ENCODE measurements at regions not wholly inside any gene's neighbourhood (a gene's known extent, or its start where the extent isn't known, plus 50 kb on each side); places are given as distances from the start of the nearest gene placed in this dataset.

DNA sequence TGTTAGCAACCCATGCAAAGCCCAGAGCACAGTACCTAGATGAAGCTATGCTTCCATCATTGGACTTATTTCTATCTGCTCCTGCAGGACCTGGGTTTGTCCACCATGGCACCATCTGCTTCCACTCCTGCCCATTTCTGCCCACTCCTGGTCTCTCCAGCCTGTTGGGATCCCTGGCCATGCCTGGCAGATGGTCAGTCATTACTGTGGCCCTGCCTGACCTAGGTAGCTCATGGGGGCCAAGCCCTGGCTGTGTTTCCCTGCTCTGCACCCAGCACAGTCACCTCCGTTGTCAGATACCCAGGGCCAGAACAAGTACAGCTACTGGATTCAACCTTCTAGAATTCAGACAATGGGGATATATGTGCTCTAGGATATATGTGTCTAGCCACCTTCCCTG is 185.8 kb upstream of the TLE3 start:
- no peak for TF ChIP-seq CTCF (IDR thresholded peaks at IDR 0.05; ENCODE audit: low read depth, low read length, missing control alignments)
- no peak overlapping the region for H3K4me3 ChIP-seq (replicated peaks; ENCODE audit: low read depth, low read length)
- no peak for DNase-seq (ENCODE audit: extremely low read depth, low read depth)

- TF ChIP-seq CTCF (IDR thresholded peaks at IDR 0.05; ENCODE audit: low read depth, low read length, missing control alignments) = no peak
- no peak for DNase-seq (ENCODE audit: extremely low read depth, low read depth)
- no peak overlapping the region for H3K4me3 ChIP-seq (replicated peaks; ENCODE audit: low read depth, low read length)
Measured at GRCh38 chr15:70281811-70282307, 184.1 kb upstream of the TLE3 start.

GRCh38 chr15:70281261-70281810 is 183.6 kb upstream of the TLE3 start:
- no peak for DNase-seq (ENCODE audit: extremely low read depth, low read depth)

GRCh38 chr15:70280781-70281180 is 183.1 kb upstream of the TLE3 start:
- no peak for TF ChIP-seq CTCF (IDR thresholded peaks at IDR 0.05; ENCODE audit: low read depth, low read length, missing control alignments)
- DNase-seq (ENCODE audit: extremely low read depth, low read depth) = no peak
- no peak overlapping the region for H3K4me3 ChIP-seq (replicated peaks; ENCODE audit: low read depth, low read length)

More at GRCh38 chr15:70281261-70281810, 183.6 kb upstream of the TLE3 start:
- no peak for TF ChIP-seq CTCF (IDR thresholded peaks at IDR 0.05; ENCODE audit: low read depth, low read length, missing control alignments)
- no peak overlapping the region for H3K4me3 ChIP-seq (replicated peaks; ENCODE audit: low read depth, low read length)

DNA sequence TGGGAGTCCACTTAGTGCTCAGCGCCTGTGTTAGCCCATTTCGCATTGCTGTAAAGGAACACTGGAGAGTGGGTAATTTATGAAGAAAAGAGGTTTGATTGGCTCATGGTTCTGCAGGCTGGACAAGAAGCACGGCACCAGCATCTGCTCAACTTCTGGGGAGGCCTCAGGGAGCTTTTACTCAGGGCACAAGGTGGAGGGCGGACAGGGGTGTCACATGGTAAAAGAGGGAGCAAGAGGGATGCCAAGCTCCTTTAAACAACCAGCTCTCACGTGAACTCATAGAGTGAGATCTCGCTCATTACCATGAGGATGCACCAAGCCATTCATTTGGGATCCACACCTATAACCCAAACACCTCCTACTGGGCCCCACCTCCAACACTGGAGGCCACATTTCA is 181.4 kb upstream of the TLE3 start:
- DNase-seq (ENCODE audit: extremely low read depth, low read depth) = no peak
- H3K4me3 ChIP-seq (replicated peaks; ENCODE audit: low read depth, low read length) = no peak overlapping the region
- no peak for TF ChIP-seq CTCF (IDR thresholded peaks at IDR 0.05; ENCODE audit: low read depth, low read length, missing control alignments)

GRCh38 chr15:70278644-70279043 is 180.9 kb upstream of the TLE3 start:
- H3K4me3 ChIP-seq (replicated peaks; ENCODE audit: low read depth, low read length) = no peak overlapping the region
- TF ChIP-seq CTCF (IDR thresholded peaks at IDR 0.05; ENCODE audit: low read depth, low read length, missing control alignments) = no peak
- DNase-seq (ENCODE audit: extremely low read depth, low read depth) = no peak

DNA sequence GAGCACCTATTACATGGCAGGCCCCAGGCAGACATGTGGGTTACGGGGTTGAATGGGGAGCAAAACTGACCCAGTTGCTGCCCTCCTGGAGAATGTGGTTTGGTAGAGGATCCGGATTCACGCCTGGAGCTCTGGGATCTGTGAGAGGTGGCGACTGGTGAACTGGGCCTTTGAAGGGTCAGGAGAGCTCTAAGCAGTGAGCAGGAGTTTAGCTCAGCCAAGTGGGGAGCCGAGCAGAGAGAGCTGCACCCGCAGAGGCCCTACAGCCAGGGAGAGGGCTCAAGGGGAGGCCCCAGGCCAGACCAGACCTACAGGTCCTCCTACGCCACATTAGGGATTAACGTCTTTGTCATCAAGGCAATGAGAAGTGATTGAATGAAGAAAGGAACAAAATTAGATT is 179.8 kb upstream of the TLE3 start:
- no peak for DNase-seq (ENCODE audit: extremely low read depth, low read depth)
- H3K4me3 ChIP-seq (replicated peaks; ENCODE audit: low read depth, low read length) = no peak overlapping the region
- TF ChIP-seq CTCF (IDR thresholded peaks at IDR 0.05; ENCODE audit: low read depth, low read length, missing control alignments) = no peak
